Esophagus muscularis mucosa (tissue), 4 donors: ENCODE measurements at regions not wholly inside any gene's neighbourhood (a gene's known extent, or its start where the extent isn't known, plus 50 kb on each side); places are given as distances from the start of the nearest gene placed in this dataset.

Experiments used
- DNase-seq: peaks from one replicate; pipeline ENCODE4 v3.0.0-alpha.2; 2017; ENCODE audit errors: extremely low spot score
- H3K27ac ChIP-seq, 4 donors: fragments of 200-600 bp; sonication (generic); replicated peaks in 1 of 4; 1 replicate in 3 of 4; 2 replicates in 1 of 4; pipeline ENCODE4 v1.5.1; 2016 to 2019; ENCODE audit warnings: mild to moderate bottlenecking in 1 of 4
- H3K27me3 ChIP-seq, 4 donors: fragments of 200-600 bp; sonication (generic); one replicate each; pipeline versions ENCODE4 v1.5.1 to v1.6.0; 2016 to 2019
- H3K36me3 ChIP-seq, 4 donors: fragments of 200-600 bp; sonication (generic); one replicate each; pipeline ENCODE4 v1.5.1; 2016 to 2019
- H3K4me1 ChIP-seq, 4 donors: fragments of 200-600 bp; sonication (generic); one replicate each; pipeline ENCODE4 v1.5.1; 2016 to 2019
- H3K4me3 ChIP-seq, 4 donors: fragments of 200-600 bp; sonication (generic); 1 replicate in 2 of 4; 2 replicates in 2 of 4; pipeline ENCODE4 v1.5.1; 2016 to 2019; ENCODE audit warnings: mild to moderate bottlenecking in 4 of 4, moderate library complexity in 1 of 4
- H3K9me3 ChIP-seq, 4 donors: fragments of 200-600 bp; sonication (generic); 1 replicate in 3 of 4; 2 replicates in 1 of 4; pipeline ENCODE4 v1.5.1; 2016 to 2019
- CTCF ChIP-seq, 3 experiments: fragments of 200-600 bp in 2 of 3; fragments of 450-650 bp in 1 of 3; sonication (generic) in 2 of 3; IDR thresholded peaks; one replicate each; pipeline ENCODE4 v1.5.1; 2017 to 2019; ENCODE audit warnings: antibody characterized with exemption in 3 of 3, mild to moderate bottlenecking in 2 of 3, moderate library complexity in 1 of 3
- EP300 ChIP-seq: sonication (generic); formaldehyde crosslinking; IDR thresholded peaks from one replicate; pipeline ENCODE4 v1.6.1; 2017; ENCODE audit warnings: antibody characterized with exemption
- POLR2A ChIP-seq: fragments of 450-650 bp; IDR thresholded peaks from one replicate; pipeline ENCODE4 v1.6.1; 2017; ENCODE audit warnings: antibody characterized with exemption, moderate library complexity, mild to moderate bottlenecking, low read depth
- POLR2AphosphoS5 ChIP-seq, 2 donors: sonication (generic); formaldehyde crosslinking; IDR thresholded peaks; one replicate each; pipeline ENCODE4 v1.6.1; 2017; ENCODE audit warnings: antibody characterized with exemption in 2 of 2
- whole genome bisulfite sequencing: methylation state at CpG from one replicate; pipeline ENCODE4 v1.1.5; 2018; 5-methylcytosine and 5-hydroxymethylcytosine counted together
- intact Hi-C: fragments of 100-400 bp; cut with DNase I; formaldehyde crosslinking; loops from one replicate; pipeline ENCODE4 v1.15.1; 2023

- Histone ChIP-seq H3K27ac (no peak overlapping the region), H3K4me1 (no peaks in the 10 kb centered on the region), H3K36me3 (no peaks in the 10 kb centered on the region), H3K4me3 (no peak overlapping the region), H3K9me3 (peaks cover 0 to 17% (median 0%) of the 10 kb centered on the region in 4 donors), H3K27me3 (no peaks in the 10 kb centered on the region)
- 75% methylated on average over 5 of the region's 5 CpGs for WGBS
- no peak for DNase-seq
- intact Hi-C loops, result no loop called here
- TF ChIP-seq EP300, result no peak
- TF ChIP-seq POLR2A, result no peak
- no peak for TF ChIP-seq POLR2AphosphoS5 (IDR thresholded peaks at IDR 0.05)
- no peak for TF ChIP-seq CTCF (IDR thresholded peaks at IDR 0.05)
Measured at GRCh38 chr21:21675601-21676000, 677.4 kb downstream of the NCAM2 start.

GRCh38 chr21:21682172-21682571, 684.0 kb downstream of the NCAM2 start:
- H3K27me3 ChIP-seq, result no peaks in the 10 kb centered on the region
- TF ChIP-seq CTCF (IDR thresholded peaks at IDR 0.05) (no peak), POLR2A (no peak), POLR2AphosphoS5 (IDR thresholded peaks at IDR 0.05) (no peak), EP300 (no peak)
- H3K36me3 ChIP-seq, result no peaks in the 10 kb centered on the region
- no peak overlapping the region for H3K4me3 ChIP-seq
- intact Hi-C loops, result no loop called here
- H3K4me1 ChIP-seq, result no peaks in the 10 kb centered on the region
- peaks cover 0 to 10% (median 0%) of the 10 kb centered on the region in 4 donors for H3K9me3 ChIP-seq
- 76% methylated on average over 2 of the region's 2 CpGs for WGBS
- H3K27ac ChIP-seq, result no peak overlapping the region
- no peak for DNase-seq

GRCh38 chr21:21688889-21689288, 690.7 kb downstream of the NCAM2 start:
- H3K27ac ChIP-seq, result no peak overlapping the region
- H3K4me3 ChIP-seq, result no peak overlapping the region
- H3K4me1 ChIP-seq, result no peaks in the 10 kb centered on the region
- no peaks in the 10 kb centered on the region for H3K27me3 ChIP-seq
- no peak for DNase-seq
- no peaks in the 10 kb centered on the region for H3K36me3 ChIP-seq
- H3K9me3 ChIP-seq, result no peaks in the 10 kb centered on the region
- intact Hi-C loops, result no loop called here
- 66% methylated on average over 8 of the region's 8 CpGs for WGBS
- TF ChIP-seq CTCF (IDR thresholded peaks at IDR 0.05) (no peak), POLR2AphosphoS5 (IDR thresholded peaks at IDR 0.05) (no peak), POLR2A (no peak), EP300 (no peak)

GRCh38 chr21:21690068-21690665, 692.0 kb downstream of the NCAM2 start:
- DNase-seq, result no peak
- H3K4me1 ChIP-seq, result no peaks in the 10 kb centered on the region
- 60% methylated on average over 3 of the region's 3 CpGs for WGBS
- no peak overlapping the region for H3K27ac ChIP-seq
- H3K36me3 ChIP-seq, result no peaks in the 10 kb centered on the region
- H3K4me3 ChIP-seq, result no peak overlapping the region
- no peak for TF ChIP-seq POLR2A
- no peak for TF ChIP-seq POLR2AphosphoS5 (IDR thresholded peaks at IDR 0.05)
- TF ChIP-seq EP300, result no peak
- no peak for TF ChIP-seq CTCF (IDR thresholded peaks at IDR 0.05)
- H3K9me3 ChIP-seq, result no peaks in the 10 kb centered on the region
- intact Hi-C loops, result no loop called here
- H3K27me3 ChIP-seq, result no peaks in the 10 kb centered on the region
